ENCODE measurements at regions not wholly inside any gene's neighbourhood (a gene's known extent, or its start where the extent isn't known, plus 50 kb on each side); places are given as distances from the start of the nearest gene placed in this dataset.

DNA sequence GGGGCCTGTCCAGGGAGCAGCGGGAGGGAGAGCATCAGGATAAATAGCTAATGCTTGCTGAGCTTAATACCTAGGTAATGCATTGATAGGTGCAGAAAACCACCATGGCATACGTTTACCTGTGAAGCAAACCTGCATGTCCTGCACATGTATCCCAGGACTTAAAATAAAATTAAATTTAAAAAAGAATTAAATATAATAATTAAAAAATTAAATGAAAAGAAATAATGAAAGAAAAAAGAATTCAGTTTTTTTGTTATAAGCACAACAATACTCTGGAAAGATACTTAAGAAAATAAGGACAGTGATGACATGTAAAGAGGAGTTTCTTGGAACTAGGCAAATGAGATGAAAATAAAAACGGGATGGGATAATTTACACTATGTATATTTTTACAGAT, 386.2 kb downstream of the LRRIQ3 start:
- Histone ChIP-seq H3K4me3 (no peak overlapping the region), H3K9me3 (replicated peaks in 1 of 3) (no peaks in the 10 kb centered on the region), H3K36me3 (replicated peaks in 1 of 2) (no peaks in the 10 kb centered on the region), H3K4me1 (replicated peaks in 1 of 2) (no peaks in the 10 kb centered on the region), H3K27ac (no peak overlapping the region), H3K27me3 (no peaks in the 10 kb centered on the region)
- TF ChIP-seq POLR2A (IDR thresholded peaks at IDR 0.05): no peak
- TF ChIP-seq, protein P1, sequence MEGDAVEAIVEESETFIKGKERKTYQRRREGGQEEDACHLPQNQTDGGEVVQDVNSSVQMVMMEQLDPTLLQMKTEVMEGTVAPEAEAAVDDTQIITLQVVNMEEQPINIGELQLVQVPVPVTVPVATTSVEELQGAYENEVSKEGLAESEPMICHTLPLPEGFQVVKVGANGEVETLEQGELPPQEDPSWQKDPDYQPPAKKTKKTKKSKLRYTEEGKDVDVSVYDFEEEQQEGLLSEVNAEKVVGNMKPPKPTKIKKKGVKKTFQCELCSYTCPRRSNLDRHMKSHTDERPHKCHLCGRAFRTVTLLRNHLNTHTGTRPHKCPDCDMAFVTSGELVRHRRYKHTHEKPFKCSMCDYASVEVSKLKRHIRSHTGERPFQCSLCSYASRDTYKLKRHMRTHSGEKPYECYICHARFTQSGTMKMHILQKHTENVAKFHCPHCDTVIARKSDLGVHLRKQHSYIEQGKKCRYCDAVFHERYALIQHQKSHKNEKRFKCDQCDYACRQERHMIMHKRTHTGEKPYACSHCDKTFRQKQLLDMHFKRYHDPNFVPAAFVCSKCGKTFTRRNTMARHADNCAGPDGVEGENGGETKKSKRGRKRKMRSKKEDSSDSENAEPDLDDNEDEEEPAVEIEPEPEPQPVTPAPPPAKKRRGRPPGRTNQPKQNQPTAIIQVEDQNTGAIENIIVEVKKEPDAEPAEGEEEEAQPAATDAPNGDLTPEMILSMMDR (IDR thresholded peaks at IDR 0.05): no peak
- 70 to 86% (median 80%) methylated on average over 3 of the region's 3 CpGs for WGBS, 4 donors
- intact Hi-C loops (cut with DNase I): no loop called here
- no peak for DNase-seq

DNA sequence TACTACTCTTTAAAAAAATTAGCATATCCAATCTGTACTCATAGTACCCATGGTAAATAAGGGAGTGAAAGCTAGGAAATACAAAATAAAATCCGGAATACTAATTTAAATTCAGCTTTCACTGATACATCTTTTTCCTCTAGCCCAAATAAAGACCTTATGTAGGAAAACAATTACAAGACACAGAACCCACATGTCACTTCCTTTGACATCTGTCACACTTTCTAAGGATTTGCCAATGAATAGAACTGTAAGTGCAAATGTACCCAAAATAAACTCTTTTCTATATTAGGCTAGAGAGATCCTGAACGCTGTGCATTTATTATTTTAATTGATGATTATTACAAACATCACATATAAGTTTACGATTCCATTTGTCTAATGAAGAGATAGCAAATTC, 393.0 kb downstream of the LRRIQ3 start:
- no peaks in the 10 kb centered on the region for H3K4me1 ChIP-seq (replicated peaks in 1 of 2)
- no peaks in the 10 kb centered on the region for H3K9me3 ChIP-seq (replicated peaks in 1 of 3)
- no peak overlapping the region for H3K4me3 ChIP-seq
- H3K36me3 ChIP-seq (replicated peaks in 1 of 2): no peaks in the 10 kb centered on the region
- no peak for DNase-seq
- H3K27me3 ChIP-seq: no peaks in the 10 kb centered on the region
- no peak overlapping the region for H3K27ac ChIP-seq
- TF ChIP-seq, protein P1 (IDR thresholded peaks at IDR 0.05): no peak
- TF ChIP-seq POLR2A (IDR thresholded peaks at IDR 0.05): no peak
- intact Hi-C loops (cut with DNase I): no loop called here
- WGBS, 4 donors: 68 to 79% (median 74%) methylated on average over 3 of the region's 3 CpGs

- Histone ChIP-seq H3K9me3 (replicated peaks in 1 of 3) (no peaks in the 10 kb centered on the region), H3K27me3 (no peaks in the 10 kb centered on the region), H3K4me3 (no peak overlapping the region), H3K4me1 (replicated peaks in 1 of 2) (no peaks in the 10 kb centered on the region), H3K36me3 (replicated peaks in 1 of 2) (no peaks in the 10 kb centered on the region), H3K27ac (no peak overlapping the region)
- no peak for DNase-seq
- no peak for TF ChIP-seq POLR2A (IDR thresholded peaks at IDR 0.05)
- TF ChIP-seq, protein P1 (IDR thresholded peaks at IDR 0.05): no peak
- intact Hi-C loops (cut with DNase I): no loop called here
- 61 to 70% (median 64%) methylated on average over 4 of the region's 4 CpGs for WGBS, 4 donors
These were observed 394.6 kb downstream of the LRRIQ3 start for GRCh38 chr1:73803380-73803779.

GRCh38 chr1:73801912-73802429, 396.0 kb downstream of the LRRIQ3 start:
- Histone ChIP-seq H3K9me3 (replicated peaks in 1 of 3) (no peaks in the 10 kb centered on the region), H3K36me3 (replicated peaks in 1 of 2) (no peaks in the 10 kb centered on the region), H3K27me3 (no peaks in the 10 kb centered on the region), H3K4me1 (replicated peaks in 1 of 2) (no peaks in the 10 kb centered on the region), H3K27ac (no peak overlapping the region), H3K4me3 (no peak overlapping the region)
- intact Hi-C loops (cut with DNase I): no loop called here
- no peak for TF ChIP-seq POLR2A (IDR thresholded peaks at IDR 0.05)
- TF ChIP-seq, protein P1 (IDR thresholded peaks at IDR 0.05): no peak
- DNase-seq: no peak
- WGBS, 4 donors: 24 to 51% (median 36%) methylated on average over 1 of the region's 1 CpG

All from adrenal gland (tissue), 9 donors.